IMR-90 (cell line): ENCODE measurements at regions not wholly inside any gene's neighbourhood (a gene's known extent, or its start where the extent isn't known, plus 50 kb on each side); places are given as distances from the start of the nearest gene placed in this dataset.
"Not testable (repeated sequence)": the region's sequence is repeated elsewhere in the genome, so short reads cannot be mapped to it uniquely, and the experiment has no call there.

Experiments
- CTCF ChIP-seq: conservative IDR thresholded peaks from 2 replicates; pipeline ENCODE4 v1.5.1; 2012; ENCODE audit warnings: mild to moderate bottlenecking, low read depth, low read length, improper control_type of control experiment
- MAFK ChIP-seq: IDR thresholded peaks from 2 replicates; pipeline ENCODE4 v1.6.1; 2012; ENCODE audit warnings: low read depth, low read length, improper control_type of control experiment
- MAZ ChIP-seq: IDR thresholded peaks from 2 replicates; pipeline ENCODE4 v1.6.1; 2012; ENCODE audit warnings: low read depth, mild to moderate bottlenecking, low read length, improper control_type of control experiment, moderate library complexity, borderline replicate concordance
- NFE2L2 ChIP-seq: fragments of 150-350 bp; IDR thresholded peaks from 2 replicates; pipeline ENCODE4 v1.6.1; 2016; ENCODE audit warnings: low read depth, mild to moderate bottlenecking, low read length
- POLR2A ChIP-seq: IDR thresholded peaks from 2 replicates; pipeline ENCODE4 v1.6.1; 2012; ENCODE audit warnings: mild to moderate bottlenecking, low read depth, low read length
- RFX5 ChIP-seq: IDR thresholded peaks from 2 replicates; pipeline ENCODE4 v1.8.0; 2012; ENCODE audit warnings: low read depth, mild to moderate bottlenecking, low read length, moderate library complexity
- USF2 ChIP-seq: fragments of 150-350 bp; IDR thresholded peaks from 2 replicates; pipeline ENCODE4 v1.6.1; 2017; ENCODE audit warnings: mild to moderate bottlenecking, antibody characterized with exemption, low read length, low read depth

- TF ChIP-seq POLR2A, CTCF, USF2, NFE2L2, RFX5, MAZ, MAFK: not testable (repeated sequence)
These were observed 337.7 kb downstream of the GUCY2F start for GRCh38 chrX:109144173-109144572.
